Activated CD8-positive, alpha-beta T cell treated with anti-CD3 and anti-CD28 coated beads for 36 hours (primary cell): ENCODE measurements at regions not wholly inside any gene's neighbourhood (a gene's known extent, or its start where the extent isn't known, plus 50 kb on each side); places are given as distances from the start of the nearest gene placed in this dataset.

Source experiments
- ATAC-seq: fragments of 200-7000 bp; cut with Tn5 transposase; one replicate; pipeline ENCODE4 v1.10.0; 2021; ENCODE audit warnings: mild to moderate bottlenecking, moderate library complexity
- CTCF ChIA-PET: fragments of 350-600 bp; sonication (Branson Sonifier 250); formaldehyde crosslinking; loops from one replicate; lab custom pipeline; 2021; ENCODE audit warnings: antibody characterized with exemption; lab: Charles Lee
- POLR2A ChIA-PET: fragments of 350-600 bp; sonication (Branson Sonifier 250); formaldehyde crosslinking; loops from one replicate; lab custom pipeline; 2021; ENCODE audit warnings: antibody characterized with exemption; lab: Charles Lee
- DNase-seq: peaks from one replicate; pipeline ENCODE4 v3.0.0-alpha.2; 2020
- H3K27ac Mint-ChIP-seq: one replicate; pipeline ENCODE4 v1.8.0; 2021; ENCODE audit warnings: mild to moderate bottlenecking, mixed read lengths
- H3K27me3 Mint-ChIP-seq: one replicate; pipeline ENCODE4 v1.8.0; 2021; ENCODE audit warnings: mixed read lengths
- H3K36me3 Mint-ChIP-seq: one replicate; pipeline ENCODE4 v1.8.0; 2021; ENCODE audit warnings: low read depth, mixed read lengths
- H3K4me1 Mint-ChIP-seq: one replicate; pipeline ENCODE4 v1.8.0; 2021; ENCODE audit warnings: low read depth, mixed read lengths
- H3K4me3 Mint-ChIP-seq: one replicate; pipeline ENCODE4 v1.8.0; 2021; ENCODE audit warnings: mild to moderate bottlenecking, moderate library complexity, mixed read lengths
- H3K9me3 Mint-ChIP-seq: one replicate; pipeline ENCODE4 v1.8.0; 2021; ENCODE audit warnings: mixed read lengths
- intact Hi-C: fragments of 100-400 bp; cut with micrococcal nuclease; formaldehyde crosslinking; loops from one replicate; pipeline ENCODE4 v1.10.0; 2022
- TF ChIP-seq, protein P1 (sequence below): fragments of 200-600 bp; IDR thresholded peaks from one replicate; pipeline ENCODE4 v1.8.0; 2022; ENCODE audit warnings: antibody characterized with exemption, mild to moderate bottlenecking

- TF ChIP-seq, protein P1, sequence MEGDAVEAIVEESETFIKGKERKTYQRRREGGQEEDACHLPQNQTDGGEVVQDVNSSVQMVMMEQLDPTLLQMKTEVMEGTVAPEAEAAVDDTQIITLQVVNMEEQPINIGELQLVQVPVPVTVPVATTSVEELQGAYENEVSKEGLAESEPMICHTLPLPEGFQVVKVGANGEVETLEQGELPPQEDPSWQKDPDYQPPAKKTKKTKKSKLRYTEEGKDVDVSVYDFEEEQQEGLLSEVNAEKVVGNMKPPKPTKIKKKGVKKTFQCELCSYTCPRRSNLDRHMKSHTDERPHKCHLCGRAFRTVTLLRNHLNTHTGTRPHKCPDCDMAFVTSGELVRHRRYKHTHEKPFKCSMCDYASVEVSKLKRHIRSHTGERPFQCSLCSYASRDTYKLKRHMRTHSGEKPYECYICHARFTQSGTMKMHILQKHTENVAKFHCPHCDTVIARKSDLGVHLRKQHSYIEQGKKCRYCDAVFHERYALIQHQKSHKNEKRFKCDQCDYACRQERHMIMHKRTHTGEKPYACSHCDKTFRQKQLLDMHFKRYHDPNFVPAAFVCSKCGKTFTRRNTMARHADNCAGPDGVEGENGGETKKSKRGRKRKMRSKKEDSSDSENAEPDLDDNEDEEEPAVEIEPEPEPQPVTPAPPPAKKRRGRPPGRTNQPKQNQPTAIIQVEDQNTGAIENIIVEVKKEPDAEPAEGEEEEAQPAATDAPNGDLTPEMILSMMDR = no peak
- H3K9me3 Mint-ChIP-seq = no peaks in the 10 kb centered on the region
- H3K27ac Mint-ChIP-seq = no peak overlapping the region
- DNase-seq = no peak
- ChIA-PET CTCF (no interaction called here), POLR2A (no interaction called here)
- H3K36me3 Mint-ChIP-seq = no peaks in the 10 kb centered on the region
- intact Hi-C loops = no loop called here
- H3K27me3 Mint-ChIP-seq = no peaks in the 10 kb centered on the region
- no peak overlapping the region for H3K4me3 Mint-ChIP-seq
- ATAC-seq = no peak
- H3K4me1 Mint-ChIP-seq = no peaks in the 10 kb centered on the region
Measured at GRCh38 chr3:95271395-95271794, 1208.5 kb downstream of the NSUN3 start.

DNA sequence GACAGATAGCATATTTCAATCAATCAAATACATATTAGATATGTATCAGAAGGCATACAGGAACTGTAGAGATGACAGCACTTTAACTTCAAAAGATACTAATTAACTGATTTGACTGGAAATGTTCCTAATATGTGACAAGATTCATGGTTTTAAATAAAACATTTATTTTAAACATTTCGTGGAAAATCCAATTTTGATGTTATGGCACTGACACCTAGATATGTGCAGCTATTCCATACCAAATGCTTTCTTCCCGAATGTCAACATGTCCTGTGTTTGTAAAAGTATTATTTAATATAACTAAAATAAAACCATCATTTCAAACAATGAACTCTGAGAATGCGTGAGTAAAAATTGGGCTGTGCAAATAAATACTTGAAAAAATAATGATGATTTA, 1209.3 kb downstream of the NSUN3 start:
- Mint-ChIP-seq H3K36me3 (no peaks in the 10 kb centered on the region), H3K4me1 (no peaks in the 10 kb centered on the region), H3K27ac (no peak overlapping the region), H3K9me3 (no peaks in the 10 kb centered on the region), H3K4me3 (no peak overlapping the region), H3K27me3 (no peaks in the 10 kb centered on the region)
- no peak for DNase-seq
- POLR2A ChIA-PET = no interaction called here
- CTCF ChIA-PET = no interaction called here
- intact Hi-C loops = no loop called here
- no peak for ATAC-seq
- TF ChIP-seq, protein P1 = no peak

GRCh38 chr3:95272781-95273180, 1209.9 kb downstream of the NSUN3 start:
- CTCF ChIA-PET = no interaction called here
- intact Hi-C loops = no loop called here
- ATAC-seq (no peak), DNase-seq (no peak)
- TF ChIP-seq, protein P1 = no peak
- Mint-ChIP-seq H3K36me3 (no peaks in the 10 kb centered on the region), H3K27ac (no peak overlapping the region), H3K4me1 (no peaks in the 10 kb centered on the region), H3K9me3 (no peaks in the 10 kb centered on the region), H3K27me3 (no peaks in the 10 kb centered on the region), H3K4me3 (no peak overlapping the region)
- POLR2A ChIA-PET = no interaction called here

- Mint-ChIP-seq H3K9me3 (peaks cover 1% of the 10 kb centered on the region), H3K36me3 (no peaks in the 10 kb centered on the region), H3K27ac (no peak overlapping the region), H3K4me1 (no peaks in the 10 kb centered on the region), H3K27me3 (no peaks in the 10 kb centered on the region), H3K4me3 (no peak overlapping the region)
- intact Hi-C loops = no loop called here
- TF ChIP-seq, protein P1 = no peak
- no peak for DNase-seq
- POLR2A ChIA-PET = no interaction called here
- CTCF ChIA-PET = no interaction called here
- no peak for ATAC-seq
Measured at GRCh38 chr3:95277613-95278012, 1214.8 kb downstream of the NSUN3 start.

DNA sequence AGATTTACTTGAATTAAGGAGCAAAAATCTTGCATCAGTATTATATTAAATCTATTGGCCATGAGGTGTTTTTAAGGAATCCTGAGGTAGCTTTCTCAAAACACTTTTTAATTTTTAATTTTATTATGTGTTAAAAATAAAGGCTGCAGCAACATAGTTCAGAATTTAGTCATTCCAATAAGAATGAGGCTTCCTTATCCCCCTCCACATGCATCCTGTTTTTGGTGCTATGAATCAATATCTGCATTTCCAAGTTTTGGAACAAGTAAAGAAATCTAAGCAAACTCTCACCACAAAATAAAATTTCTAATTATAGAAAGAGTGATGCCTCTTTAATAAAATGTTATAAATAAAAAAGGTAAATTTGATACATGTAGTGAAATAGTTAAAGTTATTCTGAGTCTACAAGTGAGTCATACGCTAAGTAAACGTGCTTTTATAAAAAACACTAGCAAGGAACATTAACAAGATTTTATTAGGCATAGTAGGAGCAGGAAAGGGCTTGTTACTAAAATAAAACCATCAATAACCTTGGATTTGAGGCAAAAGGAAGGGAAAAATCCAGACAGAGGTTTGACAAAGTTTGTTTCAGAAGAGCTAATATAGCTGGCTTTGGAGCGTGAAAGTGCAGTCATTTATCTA, 1218.0 kb downstream of the NSUN3 start:
- no peak overlapping the region for H3K4me3 Mint-ChIP-seq
- no peaks in the 10 kb centered on the region for H3K4me1 Mint-ChIP-seq
- no peak for ATAC-seq
- ChIA-PET CTCF (no interaction called here), POLR2A (no interaction called here)
- H3K36me3 Mint-ChIP-seq = no peaks in the 10 kb centered on the region
- intact Hi-C loops = no loop called here
- H3K27ac Mint-ChIP-seq = no peak overlapping the region
- no peaks in the 10 kb centered on the region for H3K27me3 Mint-ChIP-seq
- no peak for DNase-seq
- peaks cover 1% of the 10 kb centered on the region for H3K9me3 Mint-ChIP-seq
- TF ChIP-seq, protein P1 = no peak
